Left renal pelvis (tissue), 4 donors: ENCODE measurements at regions not wholly inside any gene's neighbourhood (a gene's known extent, or its start where the extent isn't known, plus 50 kb on each side); places are given as distances from the start of the nearest gene placed in this dataset.

Source experiments
- DNase-seq, 4 donors: peaks; one replicate each; pipeline ENCODE4 v3.0.0-alpha.2; 2013; ENCODE audit warnings: low read depth in 4 of 4, low spot score in 3 of 4

GRCh38 chr6:152904678-152905077, 78.2 kb downstream of the FBXO5 start:
- no peak for DNase-seq

GRCh38 chr6:152905551-152906299, 77.1 kb downstream of the FBXO5 start:
- no peak for DNase-seq

GRCh38 chr6:152909241-152909640, 73.6 kb downstream of the FBXO5 start:
- no peak for DNase-seq

- DNase-seq: no peak
Observed at GRCh38 chr6:152916035-152916434, 66.8 kb downstream of the FBXO5 start.

GRCh38 chr6:152918991-152919390, 63.9 kb downstream of the FBXO5 start:
- no peak for DNase-seq

GRCh38 chr6:152920016-152920415, 62.8 kb downstream of the FBXO5 start:
- no peak for DNase-seq
